ENCODE measurements at regions not wholly inside any gene's neighbourhood (a gene's known extent, or its start where the extent isn't known, plus 50 kb on each side); places are given as distances from the start of the nearest gene placed in this dataset.
A peak's percentile ranks its signal among the peaks of the same experiment; 100 is the strongest.
"Not testable (repeated sequence)": the region's sequence is repeated elsewhere in the genome, so short reads cannot be mapped to it uniquely, and the experiment has no call there.

DNA sequence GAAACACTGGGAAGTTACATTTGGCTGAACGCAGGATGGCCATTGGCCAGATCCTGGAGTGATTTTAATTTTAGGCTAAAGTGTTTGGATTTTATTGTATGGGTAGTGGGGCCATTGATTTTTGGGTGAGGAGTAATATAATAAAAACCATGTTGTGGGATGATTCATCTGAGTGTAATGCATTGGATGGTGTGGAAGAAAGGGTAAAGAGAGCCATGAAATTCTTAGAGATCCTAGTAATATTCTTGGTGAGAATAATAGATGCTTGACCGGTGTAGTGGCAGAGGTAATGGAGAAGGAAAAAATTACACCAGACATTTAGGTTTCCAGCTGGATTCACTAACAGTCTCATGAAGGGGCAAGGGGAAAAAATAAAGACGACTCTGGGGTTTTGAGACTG lies 158.1 kb downstream of the NPR3 start:
- TF ChIP-seq, protein P1, sequence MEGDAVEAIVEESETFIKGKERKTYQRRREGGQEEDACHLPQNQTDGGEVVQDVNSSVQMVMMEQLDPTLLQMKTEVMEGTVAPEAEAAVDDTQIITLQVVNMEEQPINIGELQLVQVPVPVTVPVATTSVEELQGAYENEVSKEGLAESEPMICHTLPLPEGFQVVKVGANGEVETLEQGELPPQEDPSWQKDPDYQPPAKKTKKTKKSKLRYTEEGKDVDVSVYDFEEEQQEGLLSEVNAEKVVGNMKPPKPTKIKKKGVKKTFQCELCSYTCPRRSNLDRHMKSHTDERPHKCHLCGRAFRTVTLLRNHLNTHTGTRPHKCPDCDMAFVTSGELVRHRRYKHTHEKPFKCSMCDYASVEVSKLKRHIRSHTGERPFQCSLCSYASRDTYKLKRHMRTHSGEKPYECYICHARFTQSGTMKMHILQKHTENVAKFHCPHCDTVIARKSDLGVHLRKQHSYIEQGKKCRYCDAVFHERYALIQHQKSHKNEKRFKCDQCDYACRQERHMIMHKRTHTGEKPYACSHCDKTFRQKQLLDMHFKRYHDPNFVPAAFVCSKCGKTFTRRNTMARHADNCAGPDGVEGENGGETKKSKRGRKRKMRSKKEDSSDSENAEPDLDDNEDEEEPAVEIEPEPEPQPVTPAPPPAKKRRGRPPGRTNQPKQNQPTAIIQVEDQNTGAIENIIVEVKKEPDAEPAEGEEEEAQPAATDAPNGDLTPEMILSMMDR (IDR thresholded peaks at IDR 0.05; ENCODE audit: insufficient read depth, low read depth, low read length, missing control alignments) = no peak
- H3K4me3 ChIP-seq (ENCODE audit: low read length) = no peak overlapping the region
- no peak for DNase-seq (ENCODE audit: low read depth)

DNA sequence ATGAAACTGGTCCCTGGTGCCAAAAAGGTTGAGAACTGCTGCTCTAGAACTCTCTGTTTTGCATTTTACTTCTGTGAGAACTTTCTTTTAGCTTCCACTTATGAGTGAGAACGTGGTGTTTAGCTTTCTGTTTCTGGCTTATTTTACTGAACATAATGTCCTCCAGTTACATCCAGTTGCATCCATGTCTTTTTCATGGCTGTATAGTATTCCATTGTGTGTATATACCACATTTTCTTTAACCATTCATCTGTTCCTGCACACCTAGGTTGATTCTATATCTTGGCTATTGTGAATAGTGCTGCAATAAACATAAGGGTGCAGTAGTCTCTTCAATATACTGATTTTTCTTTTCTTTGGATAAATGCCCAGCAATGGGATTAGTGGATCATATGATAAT lies 165.7 kb downstream of the NPR3 start:
- H3K4me3 ChIP-seq (ENCODE audit: low read length) = no peak overlapping the region
- DNase-seq (ENCODE audit: low read depth) = no peak
- TF ChIP-seq, protein P1 (IDR thresholded peaks at IDR 0.05; ENCODE audit: insufficient read depth, low read depth, low read length, missing control alignments) = no peak

DNA sequence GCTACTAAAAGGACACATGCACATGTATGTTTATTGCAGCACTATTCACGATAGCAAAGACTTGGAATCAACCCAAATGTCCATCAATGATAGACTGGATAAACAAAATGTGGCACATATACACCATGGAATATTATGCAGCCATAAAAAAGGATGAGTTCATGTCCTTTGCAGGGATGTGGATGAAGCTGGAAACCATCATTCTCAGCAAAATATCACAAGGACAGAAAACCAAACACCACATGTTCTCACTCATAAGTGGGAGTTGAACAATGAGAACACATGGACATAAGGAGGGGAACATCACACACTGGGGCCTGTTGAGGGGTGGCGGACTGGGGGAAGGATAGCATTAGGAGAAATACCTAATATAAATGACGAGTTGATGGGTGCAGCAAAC lies 168.2 kb downstream of the NPR3 start:
- DNase-seq (ENCODE audit: low read depth); H3K4me3 ChIP-seq (ENCODE audit: low read length): not testable (repeated sequence)

DNA sequence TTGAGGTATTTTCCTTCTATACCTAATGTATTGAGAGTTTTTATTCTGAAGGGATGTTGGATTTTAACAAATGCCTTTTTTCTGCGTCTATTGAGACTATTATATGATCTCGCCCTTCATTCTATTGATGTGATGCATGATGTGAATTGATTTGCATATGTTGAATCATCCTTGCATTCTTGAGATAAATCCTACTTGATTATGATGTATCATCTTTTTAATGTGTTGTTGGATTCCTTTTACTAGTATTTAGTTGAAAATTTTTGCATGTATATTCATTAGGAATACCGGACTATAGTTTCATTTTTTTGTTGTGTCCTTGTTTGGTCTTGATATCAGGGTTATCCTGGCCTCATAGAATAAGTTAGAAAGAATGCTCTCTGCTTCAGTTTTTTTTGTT lies 169.7 kb downstream of the NPR3 start:
- H3K4me3 ChIP-seq (ENCODE audit: low read length) = no peak overlapping the region
- TF ChIP-seq, protein P1 (IDR thresholded peaks at IDR 0.05; ENCODE audit: insufficient read depth, low read depth, low read length, missing control alignments) = no peak
- DNase-seq (ENCODE audit: low read depth) = peak; percentile 11

DNA sequence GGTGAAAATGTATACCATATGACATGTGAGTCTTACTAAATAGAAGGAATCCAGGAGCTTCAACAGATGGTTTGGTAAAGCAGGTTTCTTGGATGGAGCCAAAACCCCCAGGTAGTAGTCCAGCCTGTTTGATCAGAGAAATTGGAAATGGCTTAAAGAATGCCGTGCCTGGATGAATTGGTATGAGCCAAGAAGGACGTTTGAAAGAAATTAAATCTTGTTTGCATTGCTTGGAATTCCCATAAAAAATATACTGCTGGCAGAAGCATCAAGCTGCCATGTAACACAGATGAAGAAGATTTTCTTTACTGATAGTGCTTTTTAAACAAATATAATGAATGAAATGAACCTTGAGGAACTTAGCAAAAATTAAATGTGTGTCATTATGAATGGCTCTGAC lies 176.3 kb downstream of the NPR3 start:
- no peak for DNase-seq (ENCODE audit: low read depth)
- no peak overlapping the region for H3K4me3 ChIP-seq (ENCODE audit: low read length)
- TF ChIP-seq, protein P1 (IDR thresholded peaks at IDR 0.05; ENCODE audit: insufficient read depth, low read depth, low read length, missing control alignments) = no peak

DNA sequence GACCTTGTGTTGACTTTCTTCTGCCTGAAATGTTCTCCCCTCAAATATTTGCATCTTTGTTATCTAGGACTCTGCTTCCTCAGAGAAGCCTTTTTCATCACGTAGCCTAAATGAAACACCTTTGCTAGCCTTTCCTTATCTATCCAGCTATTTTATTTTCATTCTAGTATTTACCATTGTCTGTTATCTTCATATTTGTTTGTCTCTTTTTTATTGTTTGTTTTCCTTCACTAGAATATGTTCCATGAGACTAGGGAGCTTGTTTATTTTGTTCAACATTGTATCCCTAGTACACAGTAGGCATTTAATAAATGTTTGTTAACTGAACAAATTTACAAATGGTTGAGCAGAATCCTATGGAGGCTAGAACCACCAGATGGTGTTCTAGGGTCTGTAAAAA lies 178.0 kb downstream of the NPR3 start:
- TF ChIP-seq, protein P1 (IDR thresholded peaks at IDR 0.05; ENCODE audit: insufficient read depth, low read depth, low read length, missing control alignments) = no peak
- DNase-seq (ENCODE audit: low read depth) = no peak

DNA sequence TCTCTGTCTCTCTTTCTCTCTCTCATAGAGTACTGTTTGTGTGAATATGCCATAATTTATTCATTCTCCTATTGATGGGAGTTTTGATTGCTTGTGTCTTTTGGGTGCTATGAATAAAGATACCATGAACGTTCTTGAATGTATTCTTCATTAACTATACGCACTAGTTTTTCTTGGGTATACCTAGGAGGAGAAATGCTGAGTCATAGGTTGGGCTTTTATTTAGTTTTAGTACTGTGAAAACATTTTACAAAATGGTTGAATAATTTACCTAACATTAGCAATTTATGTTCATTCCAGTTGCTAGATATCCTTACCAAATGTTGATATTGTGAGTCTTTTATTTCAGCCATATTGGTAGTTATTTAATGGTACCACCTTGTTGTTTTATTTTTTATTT lies 192.5 kb downstream of the NPR3 start:
- TF ChIP-seq, protein P1 (IDR thresholded peaks at IDR 0.05; ENCODE audit: insufficient read depth, low read depth, low read length, missing control alignments) = no peak

More for the DNA sequence above, 178.0 kb downstream of the NPR3 start:
- H3K4me3 ChIP-seq (ENCODE audit: low read length) = no peak overlapping the region

DNA sequence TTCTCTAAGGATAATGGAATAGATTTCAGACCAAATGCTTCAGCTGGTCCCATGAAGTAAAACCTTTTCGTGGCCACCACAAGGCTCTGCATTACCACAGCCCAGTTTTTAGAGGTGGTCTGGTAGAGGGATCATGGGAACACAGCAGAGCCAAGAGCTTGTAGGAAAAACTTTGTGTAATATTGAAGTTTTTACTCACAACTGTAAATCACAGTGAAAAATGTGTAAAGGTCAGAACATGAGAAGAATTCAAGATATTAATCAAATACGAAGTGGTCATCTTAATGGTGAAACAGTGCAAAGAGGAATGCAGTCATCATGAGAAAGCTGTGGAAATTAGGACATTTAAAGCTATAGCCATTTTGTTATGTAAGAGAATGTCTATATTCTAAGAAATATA lies 197.5 kb downstream of the NPR3 start:
- TF ChIP-seq, protein P1 (IDR thresholded peaks at IDR 0.05; ENCODE audit: insufficient read depth, low read depth, low read length, missing control alignments) = no peak
- H3K4me3 ChIP-seq (ENCODE audit: low read length) = no peak overlapping the region
- DNase-seq (ENCODE audit: low read depth) = no peak

More for the DNA sequence above, 192.5 kb downstream of the NPR3 start:
- DNase-seq (ENCODE audit: low read depth) = no peak
- H3K4me3 ChIP-seq (ENCODE audit: low read length) = no peak overlapping the region

Data from epithelial cell of esophagus (primary cell).